Neural progenitor cell (in vitro differentiated cells): ENCODE measurements at regions not wholly inside any gene's neighbourhood (a gene's known extent, or its start where the extent isn't known, plus 50 kb on each side); places are given as distances from the start of the nearest gene placed in this dataset.

Source experiments
- EZH2 ChIP-seq: fragments of 200-600 bp; sonication (generic); IDR thresholded peaks from 2 replicates; pipeline ENCODE4 v1.6.1; 2017; ENCODE audit warnings: antibody characterized with exemption, mild to moderate bottlenecking, moderate library complexity
- EZH2phosphoT487 ChIP-seq: fragments of 200-600 bp; sonication (generic); IDR thresholded peaks from 2 replicates; pipeline ENCODE4 v1.6.1; 2017; ENCODE audit warnings: antibody characterized with exemption
- TF ChIP-seq, protein P1 (sequence below): fragments of 200-600 bp; sonication (generic); IDR thresholded peaks from 2 replicates; pipeline ENCODE4 v1.5.1; 2017; ENCODE audit warnings: antibody characterized with exemption, mild to moderate bottlenecking

- TF ChIP-seq, protein P1, sequence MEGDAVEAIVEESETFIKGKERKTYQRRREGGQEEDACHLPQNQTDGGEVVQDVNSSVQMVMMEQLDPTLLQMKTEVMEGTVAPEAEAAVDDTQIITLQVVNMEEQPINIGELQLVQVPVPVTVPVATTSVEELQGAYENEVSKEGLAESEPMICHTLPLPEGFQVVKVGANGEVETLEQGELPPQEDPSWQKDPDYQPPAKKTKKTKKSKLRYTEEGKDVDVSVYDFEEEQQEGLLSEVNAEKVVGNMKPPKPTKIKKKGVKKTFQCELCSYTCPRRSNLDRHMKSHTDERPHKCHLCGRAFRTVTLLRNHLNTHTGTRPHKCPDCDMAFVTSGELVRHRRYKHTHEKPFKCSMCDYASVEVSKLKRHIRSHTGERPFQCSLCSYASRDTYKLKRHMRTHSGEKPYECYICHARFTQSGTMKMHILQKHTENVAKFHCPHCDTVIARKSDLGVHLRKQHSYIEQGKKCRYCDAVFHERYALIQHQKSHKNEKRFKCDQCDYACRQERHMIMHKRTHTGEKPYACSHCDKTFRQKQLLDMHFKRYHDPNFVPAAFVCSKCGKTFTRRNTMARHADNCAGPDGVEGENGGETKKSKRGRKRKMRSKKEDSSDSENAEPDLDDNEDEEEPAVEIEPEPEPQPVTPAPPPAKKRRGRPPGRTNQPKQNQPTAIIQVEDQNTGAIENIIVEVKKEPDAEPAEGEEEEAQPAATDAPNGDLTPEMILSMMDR = no peak
- no peak for TF ChIP-seq EZH2
- no peak for TF ChIP-seq EZH2phosphoT487
These were observed 247.4 kb downstream of the CYLC2 start for GRCh38 chr9:103242486-103242885.
